ENCODE measurements at regions not wholly inside any gene's neighbourhood (a gene's known extent, or its start where the extent isn't known, plus 50 kb on each side); places are given as distances from the start of the nearest gene placed in this dataset.

DNA sequence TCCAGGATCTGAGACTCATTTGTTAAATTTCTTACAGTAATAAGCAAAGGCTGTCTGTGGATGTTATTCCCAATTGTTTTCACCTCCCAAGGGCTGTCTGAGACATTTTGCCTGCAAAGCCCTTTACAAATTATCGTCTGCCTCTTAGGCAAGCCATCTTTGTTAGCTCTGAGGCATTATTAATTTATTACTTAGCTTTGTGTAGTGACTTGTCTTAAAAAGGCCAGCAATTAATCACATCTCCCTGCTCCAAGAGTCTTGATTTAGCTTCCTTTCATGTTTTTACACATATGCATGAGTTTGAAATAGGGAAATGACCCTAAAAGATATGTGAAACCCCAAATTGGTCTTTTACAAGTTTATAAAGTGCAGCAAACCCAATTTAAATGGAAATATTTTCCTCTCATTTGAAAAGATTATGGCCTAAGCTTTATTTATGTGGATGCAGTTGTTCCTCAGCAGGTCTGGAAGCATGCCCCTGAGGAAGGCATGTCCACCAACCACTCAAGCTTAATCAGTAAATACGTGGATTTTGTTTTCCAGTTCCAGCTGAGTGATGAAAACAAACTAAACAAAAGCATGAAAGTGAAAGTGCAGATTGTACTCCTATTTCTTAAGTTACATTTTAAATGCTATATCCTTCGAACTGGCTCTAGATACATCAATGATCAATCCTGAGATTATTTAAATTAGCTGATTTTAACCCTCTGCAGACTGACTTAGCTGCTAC lies 173.6 kb upstream of the LNX1 start:
- Histone ChIP-seq H3K36me3 (no peaks in the 10 kb centered on the region), H3K9me3 (no peaks in the 10 kb centered on the region), H3K4me1 (peaks cover 0 to 19% (median 14%) of the 10 kb centered on the region in 4 donors), H3K4me3 (no peak overlapping the region), H3K27ac (peak overlapping the region in 2 of 4 donors; percentile 32 to 50), H3K27me3 (no peaks in the 10 kb centered on the region)
- intact Hi-C loops (cut with DNase I) = no loop called here
- no peak for DNase-seq
- TF ChIP-seq POLR2A (IDR thresholded peaks at IDR 0.05) (no peak), EP300 (IDR thresholded peaks at IDR 0.05) (no peak), POLR2AphosphoS5 (IDR thresholded peaks at IDR 0.05) (no peak)
- TF ChIP-seq, protein P1, sequence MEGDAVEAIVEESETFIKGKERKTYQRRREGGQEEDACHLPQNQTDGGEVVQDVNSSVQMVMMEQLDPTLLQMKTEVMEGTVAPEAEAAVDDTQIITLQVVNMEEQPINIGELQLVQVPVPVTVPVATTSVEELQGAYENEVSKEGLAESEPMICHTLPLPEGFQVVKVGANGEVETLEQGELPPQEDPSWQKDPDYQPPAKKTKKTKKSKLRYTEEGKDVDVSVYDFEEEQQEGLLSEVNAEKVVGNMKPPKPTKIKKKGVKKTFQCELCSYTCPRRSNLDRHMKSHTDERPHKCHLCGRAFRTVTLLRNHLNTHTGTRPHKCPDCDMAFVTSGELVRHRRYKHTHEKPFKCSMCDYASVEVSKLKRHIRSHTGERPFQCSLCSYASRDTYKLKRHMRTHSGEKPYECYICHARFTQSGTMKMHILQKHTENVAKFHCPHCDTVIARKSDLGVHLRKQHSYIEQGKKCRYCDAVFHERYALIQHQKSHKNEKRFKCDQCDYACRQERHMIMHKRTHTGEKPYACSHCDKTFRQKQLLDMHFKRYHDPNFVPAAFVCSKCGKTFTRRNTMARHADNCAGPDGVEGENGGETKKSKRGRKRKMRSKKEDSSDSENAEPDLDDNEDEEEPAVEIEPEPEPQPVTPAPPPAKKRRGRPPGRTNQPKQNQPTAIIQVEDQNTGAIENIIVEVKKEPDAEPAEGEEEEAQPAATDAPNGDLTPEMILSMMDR (IDR thresholded peaks at IDR 0.05) = no peak
- 38 to 47% methylated on average over 3 of the region's 3 CpGs for WGBS, 2 donors

- 60 to 72% methylated on average over 5 of the region's 5 CpGs for WGBS, 2 donors
- Histone ChIP-seq H3K27ac (peak overlapping the region in 2 of 4 donors; percentile 32 to 50), H3K36me3 (no peaks in the 10 kb centered on the region), H3K27me3 (no peaks in the 10 kb centered on the region), H3K4me1 (peaks cover 0 to 19% (median 14%) of the 10 kb centered on the region in 4 donors), H3K9me3 (no peaks in the 10 kb centered on the region), H3K4me3 (no peak overlapping the region)
- intact Hi-C loops (cut with DNase I) = no loop called here
- no peak for TF ChIP-seq EP300 (IDR thresholded peaks at IDR 0.05)
- TF ChIP-seq POLR2AphosphoS5 (IDR thresholded peaks at IDR 0.05) = no peak
- TF ChIP-seq, protein P1 (IDR thresholded peaks at IDR 0.05) = no peak
- no peak for TF ChIP-seq POLR2A (IDR thresholded peaks at IDR 0.05)
- no peak for DNase-seq
Observed at GRCh38 chr4:53763813-53764597, 172.7 kb upstream of the LNX1 start.

- H3K27ac ChIP-seq = no peak overlapping the region
- no peaks in the 10 kb centered on the region for H3K4me1 ChIP-seq
- H3K27me3 ChIP-seq = no peaks in the 10 kb centered on the region
- H3K9me3 ChIP-seq = peaks cover 0 to 8% (median 3%) of the 10 kb centered on the region in 4 donors
- TF ChIP-seq, protein P1 (IDR thresholded peaks at IDR 0.05) = no peak
- TF ChIP-seq EP300 (IDR thresholded peaks at IDR 0.05) = no peak
- no peak for TF ChIP-seq POLR2AphosphoS5 (IDR thresholded peaks at IDR 0.05)
- no peak for TF ChIP-seq POLR2A (IDR thresholded peaks at IDR 0.05)
- no peak for DNase-seq
- H3K4me3 ChIP-seq = no peak overlapping the region
- intact Hi-C loops (cut with DNase I) = no loop called here
- no peaks in the 10 kb centered on the region for H3K36me3 ChIP-seq
- WGBS, 2 donors = 30 to 65% methylated on average over 1 of the region's 1 CpG
Observed at GRCh38 chr4:53755656-53756055, 164.4 kb upstream of the LNX1 start.

DNA sequence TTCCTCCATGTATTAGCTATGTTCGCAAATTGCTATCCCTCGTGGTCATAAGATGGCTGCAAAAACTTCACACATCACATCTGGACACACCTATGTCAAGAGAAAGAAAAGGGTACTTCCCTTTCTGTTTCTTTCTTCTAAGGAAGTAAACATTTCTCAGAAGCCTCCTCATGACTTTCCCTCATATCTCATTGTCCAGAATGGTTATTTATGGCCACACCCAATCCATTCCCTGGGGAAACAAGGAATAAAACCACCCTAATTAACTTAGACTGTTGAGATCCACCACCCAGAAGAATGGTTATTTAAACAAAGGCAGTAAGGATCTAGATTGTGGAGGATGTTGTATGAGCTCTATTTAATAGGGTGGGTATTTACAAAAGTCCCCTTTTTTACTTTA lies 160.8 kb upstream of the LNX1 start:
- intact Hi-C loops (cut with DNase I) = no loop called here
- Histone ChIP-seq H3K4me1 (no peaks in the 10 kb centered on the region), H3K4me3 (no peak overlapping the region), H3K27me3 (no peaks in the 10 kb centered on the region), H3K27ac (no peak overlapping the region), H3K9me3 (peaks cover 0 to 8% (median 3%) of the 10 kb centered on the region in 4 donors), H3K36me3 (no peaks in the 10 kb centered on the region)
- WGBS, 2 donors = 27 to 66% methylated on average over 2 of the region's 2 CpGs
- DNase-seq = no peak
- TF ChIP-seq EP300 (IDR thresholded peaks at IDR 0.05) = no peak
- TF ChIP-seq, protein P1 (IDR thresholded peaks at IDR 0.05) = no peak
- no peak for TF ChIP-seq POLR2A (IDR thresholded peaks at IDR 0.05)
- no peak for TF ChIP-seq POLR2AphosphoS5 (IDR thresholded peaks at IDR 0.05)
